Islet of Langerhans (tissue), 1 donor: ENCODE measurements at regions not wholly inside any gene's neighbourhood (a gene's known extent, or its start where the extent isn't known, plus 50 kb on each side); places are given as distances from the start of the nearest gene placed in this dataset.

Experiments
- FAIRE-seq: peaks from one replicate; lab custom pipeline; 2011; peaks lifted over from hg19 to GRCh38; lab: Jason Lieb, UNC

GRCh38 chr12:81809113-81809777 lies 50.1 kb upstream of the PPFIA2 start:
- no peak for FAIRE-seq
